PFSK-1 (cell line): ENCODE measurements at regions not wholly inside any gene's neighbourhood (a gene's known extent, or its start where the extent isn't known, plus 50 kb on each side); places are given as distances from the start of the nearest gene placed in this dataset.

Source experiments
- FOXP2 ChIP-seq: optimal IDR thresholded peaks from 2 replicates; pipeline ENCODE3; 2011; ENCODE audit warnings: borderline replicate concordance, control low read depth, inconsistent platforms; ENCODE audit not compliant: insufficient read depth; ENCODE audit errors: extremely low read length, extremely low read depth
- POLR2AphosphoS5 ChIP-seq: IDR thresholded peaks from 2 replicates; pipeline ENCODE4 v1.6.1; 2012; ENCODE audit warnings: low read depth, mild to moderate bottlenecking, control low read depth, low read length, moderate library complexity
- SIN3A ChIP-seq: IDR thresholded peaks from 2 replicates; pipeline ENCODE4 v1.6.1; 2012; ENCODE audit warnings: mild to moderate bottlenecking, low read length, moderate library complexity, borderline replicate concordance; ENCODE audit not compliant: insufficient read depth
- TAF1 ChIP-seq: IDR thresholded peaks from 2 replicates; pipeline ENCODE4 v1.6.1; 2012; ENCODE audit warnings: low read length, control low read depth, borderline replicate concordance; ENCODE audit not compliant: insufficient read depth
- TF ChIP-seq, protein P1 (sequence below), 2 experiments: IDR thresholded peaks; 2 replicates each; pipeline versions ENCODE4 v1.6.1 to v1.8.0; 2011 to 2012; ENCODE audit warnings: low read depth in 2 of 2, low read length in 2 of 2, control low read depth in 1 of 2, inconsistent platforms in 1 of 2, mild to moderate bottlenecking in 1 of 2, moderate library complexity in 1 of 2; ENCODE audit not compliant: insufficient read depth in 1 of 2

DNA sequence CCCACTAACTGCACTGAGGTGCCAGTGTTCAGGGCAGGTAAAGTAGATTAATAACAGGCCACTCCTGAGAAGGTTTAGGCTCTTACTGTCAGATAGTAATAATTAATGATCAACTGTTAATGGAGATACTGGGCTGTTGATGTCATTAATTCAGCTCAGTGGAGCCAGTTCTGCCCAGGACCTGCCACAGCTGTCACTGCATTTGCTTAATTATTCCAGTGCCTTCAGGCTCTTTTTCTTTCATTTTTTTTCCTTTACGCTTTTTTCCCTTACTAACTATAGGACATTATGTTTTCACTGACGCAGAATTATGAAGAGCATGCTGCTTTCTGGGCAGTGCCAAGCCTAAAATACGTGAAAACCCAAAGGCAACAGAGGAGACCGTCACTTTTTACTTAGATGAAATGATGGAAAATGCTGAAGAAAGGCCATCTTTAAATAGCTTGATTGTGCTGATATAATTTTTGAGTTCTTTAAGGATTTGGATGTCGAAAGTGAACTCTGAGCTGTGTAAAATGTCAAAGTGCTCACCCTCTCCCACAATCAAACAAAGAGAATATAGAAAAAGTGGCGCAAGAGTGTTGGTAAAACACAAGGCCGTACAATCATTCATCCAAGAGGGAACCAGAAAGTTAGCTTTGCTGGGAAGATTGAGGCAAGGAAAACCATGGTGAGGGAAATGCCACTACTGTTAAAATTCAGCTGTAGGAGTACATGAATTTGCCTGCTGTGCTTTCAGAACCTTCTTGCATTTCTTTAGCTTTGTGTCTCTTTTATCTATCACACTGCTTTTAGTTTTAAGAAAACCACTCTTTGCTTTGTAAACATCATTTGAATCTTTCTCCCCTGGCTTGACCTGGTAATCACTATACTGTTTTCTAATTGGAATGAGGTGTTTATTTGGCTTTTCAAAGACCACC, 192.0 kb upstream of the ZEB2 start:
- no peak for TF ChIP-seq SIN3A
- TF ChIP-seq, protein P1, sequence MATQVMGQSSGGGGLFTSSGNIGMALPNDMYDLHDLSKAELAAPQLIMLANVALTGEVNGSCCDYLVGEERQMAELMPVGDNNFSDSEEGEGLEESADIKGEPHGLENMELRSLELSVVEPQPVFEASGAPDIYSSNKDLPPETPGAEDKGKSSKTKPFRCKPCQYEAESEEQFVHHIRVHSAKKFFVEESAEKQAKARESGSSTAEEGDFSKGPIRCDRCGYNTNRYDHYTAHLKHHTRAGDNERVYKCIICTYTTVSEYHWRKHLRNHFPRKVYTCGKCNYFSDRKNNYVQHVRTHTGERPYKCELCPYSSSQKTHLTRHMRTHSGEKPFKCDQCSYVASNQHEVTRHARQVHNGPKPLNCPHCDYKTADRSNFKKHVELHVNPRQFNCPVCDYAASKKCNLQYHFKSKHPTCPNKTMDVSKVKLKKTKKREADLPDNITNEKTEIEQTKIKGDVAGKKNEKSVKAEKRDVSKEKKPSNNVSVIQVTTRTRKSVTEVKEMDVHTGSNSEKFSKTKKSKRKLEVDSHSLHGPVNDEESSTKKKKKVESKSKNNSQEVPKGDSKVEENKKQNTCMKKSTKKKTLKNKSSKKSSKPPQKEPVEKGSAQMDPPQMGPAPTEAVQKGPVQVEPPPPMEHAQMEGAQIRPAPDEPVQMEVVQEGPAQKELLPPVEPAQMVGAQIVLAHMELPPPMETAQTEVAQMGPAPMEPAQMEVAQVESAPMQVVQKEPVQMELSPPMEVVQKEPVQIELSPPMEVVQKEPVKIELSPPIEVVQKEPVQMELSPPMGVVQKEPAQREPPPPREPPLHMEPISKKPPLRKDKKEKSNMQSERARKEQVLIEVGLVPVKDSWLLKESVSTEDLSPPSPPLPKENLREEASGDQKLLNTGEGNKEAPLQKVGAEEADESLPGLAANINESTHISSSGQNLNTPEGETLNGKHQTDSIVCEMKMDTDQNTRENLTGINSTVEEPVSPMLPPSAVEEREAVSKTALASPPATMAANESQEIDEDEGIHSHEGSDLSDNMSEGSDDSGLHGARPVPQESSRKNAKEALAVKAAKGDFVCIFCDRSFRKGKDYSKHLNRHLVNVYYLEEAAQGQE (IDR thresholded peaks at IDR 0.05; ENCODE audit: insufficient read depth in 1 of 2, low read depth in 2 of 2, low read length in 2 of 2) = no peak
- no peak for TF ChIP-seq TAF1
- no peak for TF ChIP-seq POLR2AphosphoS5
- TF ChIP-seq FOXP2 = no peak

DNA sequence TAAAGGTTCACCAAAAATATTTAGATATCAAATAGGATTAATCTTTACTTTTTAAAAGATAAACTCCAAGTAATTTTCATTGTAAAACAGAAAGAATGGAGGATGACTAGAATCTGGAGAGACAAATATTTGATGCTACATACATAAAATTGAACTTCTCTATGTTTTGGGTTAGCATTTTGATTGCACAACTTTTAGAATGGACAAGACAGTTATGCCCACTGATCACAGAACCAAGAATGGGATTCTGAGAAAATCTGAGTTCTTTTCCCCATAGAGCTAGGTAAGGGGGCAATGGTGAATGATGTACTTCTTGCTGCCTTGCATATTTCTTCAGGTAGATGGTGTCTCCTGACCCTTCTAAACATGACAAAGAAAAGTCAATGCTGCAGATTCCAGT, 191.2 kb upstream of the ZEB2 start:
- no peak for TF ChIP-seq POLR2AphosphoS5
- no peak for TF ChIP-seq FOXP2
- TF ChIP-seq TAF1 = no peak
- no peak for TF ChIP-seq SIN3A
- TF ChIP-seq, protein P1 (IDR thresholded peaks at IDR 0.05; ENCODE audit: insufficient read depth in 1 of 2, low read depth in 2 of 2, low read length in 2 of 2) = no peak

DNA sequence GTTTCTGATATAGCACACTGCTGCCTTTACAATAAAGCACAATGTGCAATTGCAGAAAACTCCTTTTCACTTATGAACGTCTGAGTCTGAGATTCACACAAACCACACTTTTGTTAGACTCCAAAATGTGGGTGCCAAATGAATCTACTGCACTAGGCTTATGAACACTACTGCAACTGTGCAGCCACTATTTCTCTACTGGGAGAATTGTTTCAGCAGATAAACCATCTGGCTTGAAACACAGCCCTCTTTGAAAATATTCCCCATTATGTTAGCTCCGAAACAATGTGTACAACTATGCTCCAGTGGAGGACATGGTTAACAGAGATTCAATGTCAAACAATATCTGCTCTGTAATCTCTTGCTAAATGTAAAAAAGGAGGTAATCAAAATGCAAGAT, 188.7 kb upstream of the ZEB2 start:
- TF ChIP-seq, protein P1 (IDR thresholded peaks at IDR 0.05; ENCODE audit: insufficient read depth in 1 of 2, low read depth in 2 of 2, low read length in 2 of 2) = no peak
- no peak for TF ChIP-seq SIN3A
- TF ChIP-seq FOXP2 = no peak
- no peak for TF ChIP-seq POLR2AphosphoS5
- TF ChIP-seq TAF1 = no peak

DNA sequence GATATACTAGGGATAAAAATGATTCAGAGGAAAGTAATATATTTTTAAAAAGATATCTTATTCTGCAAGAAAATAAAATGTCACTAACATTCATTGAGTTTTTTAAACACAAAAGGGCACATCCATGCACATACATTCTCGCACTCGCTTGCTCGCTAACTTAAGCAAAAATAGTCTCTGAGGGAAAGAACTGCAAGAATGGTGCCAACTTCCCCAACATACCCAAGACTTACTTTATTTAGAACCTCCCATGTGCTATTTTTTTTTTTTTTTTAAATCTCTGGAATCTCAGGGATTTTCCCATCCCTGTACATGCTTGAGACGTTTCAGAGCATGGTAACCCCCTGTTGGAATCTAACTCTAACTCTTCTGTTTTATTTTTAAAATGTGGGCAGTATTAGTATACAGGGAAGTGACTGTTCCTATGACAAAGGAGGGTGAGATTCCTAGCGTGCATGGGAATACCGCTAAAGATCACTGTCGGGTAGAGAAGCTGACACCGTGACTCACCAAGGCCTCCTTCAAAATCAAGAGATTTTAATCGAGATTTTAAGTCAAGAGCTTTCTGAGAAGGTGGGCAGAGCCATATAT, 187.9 kb upstream of the ZEB2 start:
- TF ChIP-seq TAF1 = no peak
- TF ChIP-seq FOXP2 = no peak
- TF ChIP-seq POLR2AphosphoS5 = no peak
- no peak for TF ChIP-seq SIN3A
- TF ChIP-seq, protein P1 (IDR thresholded peaks at IDR 0.05; ENCODE audit: insufficient read depth in 1 of 2, low read depth in 2 of 2, low read length in 2 of 2) = no peak
